ENCODE measurements at regions not wholly inside any gene's neighbourhood (a gene's known extent, or its start where the extent isn't known, plus 50 kb on each side); places are given as distances from the start of the nearest gene placed in this dataset.

DNA sequence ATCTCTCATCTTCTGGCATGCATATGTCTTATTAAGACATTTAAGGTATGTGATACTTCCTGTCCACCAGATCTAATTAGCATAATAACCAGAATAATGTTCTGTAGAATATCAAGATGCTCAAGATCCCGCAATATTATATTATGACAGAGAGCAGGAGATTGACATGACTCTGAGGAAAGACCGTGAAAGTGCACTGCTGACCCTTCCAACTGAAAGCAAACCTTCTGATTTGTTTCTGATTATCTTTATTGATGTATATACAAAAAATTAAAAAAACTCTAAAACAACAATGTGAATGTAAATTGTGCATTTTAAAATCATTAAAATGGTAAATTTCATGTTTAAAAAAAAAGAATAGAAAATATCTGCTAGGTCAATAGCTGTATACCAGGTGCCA is 184.4 kb upstream of the TMEM45B start:
- TF ChIP-seq, protein P1, sequence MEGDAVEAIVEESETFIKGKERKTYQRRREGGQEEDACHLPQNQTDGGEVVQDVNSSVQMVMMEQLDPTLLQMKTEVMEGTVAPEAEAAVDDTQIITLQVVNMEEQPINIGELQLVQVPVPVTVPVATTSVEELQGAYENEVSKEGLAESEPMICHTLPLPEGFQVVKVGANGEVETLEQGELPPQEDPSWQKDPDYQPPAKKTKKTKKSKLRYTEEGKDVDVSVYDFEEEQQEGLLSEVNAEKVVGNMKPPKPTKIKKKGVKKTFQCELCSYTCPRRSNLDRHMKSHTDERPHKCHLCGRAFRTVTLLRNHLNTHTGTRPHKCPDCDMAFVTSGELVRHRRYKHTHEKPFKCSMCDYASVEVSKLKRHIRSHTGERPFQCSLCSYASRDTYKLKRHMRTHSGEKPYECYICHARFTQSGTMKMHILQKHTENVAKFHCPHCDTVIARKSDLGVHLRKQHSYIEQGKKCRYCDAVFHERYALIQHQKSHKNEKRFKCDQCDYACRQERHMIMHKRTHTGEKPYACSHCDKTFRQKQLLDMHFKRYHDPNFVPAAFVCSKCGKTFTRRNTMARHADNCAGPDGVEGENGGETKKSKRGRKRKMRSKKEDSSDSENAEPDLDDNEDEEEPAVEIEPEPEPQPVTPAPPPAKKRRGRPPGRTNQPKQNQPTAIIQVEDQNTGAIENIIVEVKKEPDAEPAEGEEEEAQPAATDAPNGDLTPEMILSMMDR (IDR thresholded peaks at IDR 0.05): no peak
- no peak for TF ChIP-seq EP300 (IDR thresholded peaks at IDR 0.05)
